Astrocyte of the spinal cord (primary cell): ENCODE measurements at regions not wholly inside any gene's neighbourhood (a gene's known extent, or its start where the extent isn't known, plus 50 kb on each side); places are given as distances from the start of the nearest gene placed in this dataset.

Experiments
- DNase-seq: peaks from one replicate; pipeline ENCODE4 v3.0.0; 2011; ENCODE audit warnings: low read depth, low spot score
- H3K4me3 ChIP-seq: 2 replicates; pipeline ENCODE4 v1.5.1; 2011; ENCODE audit warnings: low read depth, mild to moderate bottlenecking, low read length, moderate library complexity
- CTCF ChIP-seq: IDR thresholded peaks from 2 replicates; pipeline ENCODE4 v1.5.1; 2012; ENCODE audit warnings: low read depth, mild to moderate bottlenecking, low read length, inconsistent platforms
- in situ Hi-C: cut with HindIII; loops from 2 replicates; pipeline ENCODE4 v1.10.0; 2017; ENCODE audit warnings: low sequenced_read_pairs

GRCh38 chr4:126733301-126733700 is 899.5 kb upstream of the INTU start:
- no peak for TF ChIP-seq CTCF
- DNase-seq: no peak
- H3K4me3 ChIP-seq: no peak overlapping the region
- in situ Hi-C loops: no loop called here

GRCh38 chr4:126734465-126734864 is 898.3 kb upstream of the INTU start:
- in situ Hi-C loops: no loop called here
- H3K4me3 ChIP-seq: no peak overlapping the region
- no peak for DNase-seq
- no peak for TF ChIP-seq CTCF

- no peak overlapping the region for H3K4me3 ChIP-seq
- in situ Hi-C loops: no loop called here
- DNase-seq: no peak
- no peak for TF ChIP-seq CTCF
Measured at GRCh38 chr4:126735294-126736132, 897.2 kb upstream of the INTU start.

DNA sequence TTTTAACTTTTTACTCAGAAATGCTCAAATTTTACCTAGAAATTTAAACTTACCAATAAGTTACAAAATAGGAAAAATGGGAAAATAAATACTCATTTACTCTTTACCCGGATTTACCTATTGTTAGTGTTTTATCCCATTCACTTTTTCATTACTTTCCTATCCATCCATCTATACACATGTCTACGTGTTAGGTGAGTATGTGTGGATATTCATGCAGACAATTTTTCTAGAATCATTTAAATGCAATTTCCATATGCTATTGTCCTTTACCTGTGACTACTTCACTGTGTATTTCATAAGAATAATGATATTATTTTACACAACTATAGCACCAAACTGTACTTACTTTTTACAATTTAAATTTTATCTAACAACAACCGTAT is 896.6 kb upstream of the INTU start:
- no peak overlapping the region for H3K4me3 ChIP-seq
- DNase-seq: no peak
- in situ Hi-C loops: no loop called here
- no peak for TF ChIP-seq CTCF

- no peak for TF ChIP-seq CTCF
- no peak for DNase-seq
- in situ Hi-C loops: no loop called here
- no peak overlapping the region for H3K4me3 ChIP-seq
Measured at GRCh38 chr4:126737899-126738526, 894.7 kb upstream of the INTU start.

- in situ Hi-C loops: no loop called here
- no peak for DNase-seq
- TF ChIP-seq CTCF: no peak
- H3K4me3 ChIP-seq: no peak overlapping the region
Measured at GRCh38 chr4:126738527-126738923, 894.2 kb upstream of the INTU start.
